H9 (cell line): ENCODE measurements at regions not wholly inside any gene's neighbourhood (a gene's known extent, or its start where the extent isn't known, plus 50 kb on each side); places are given as distances from the start of the nearest gene placed in this dataset.

ENCODE experiments used
- DNase-seq: peaks from one replicate; pipeline ENCODE4 v3.0.0-alpha.2; 2017
- H2AFZ ChIP-seq: one replicate; pipeline ENCODE4 v1.6.1; 2013; ENCODE audit warnings: mild to moderate bottlenecking, low read length, control low read depth, moderate library complexity
- H2AK5ac ChIP-seq: 2 replicates; pipeline ENCODE4 v1.6.1; 2013; ENCODE audit warnings: low read length, control low read depth, mixed read lengths; ENCODE audit not compliant: insufficient read length
- H2BK120ac ChIP-seq: one replicate; pipeline ENCODE4 v1.6.1; 2013; ENCODE audit warnings: low read depth, mild to moderate bottlenecking, low read length, control low read depth, inconsistent platforms; ENCODE audit not compliant: poor library complexity, severe bottlenecking
- H2BK12ac ChIP-seq: 2 replicates; pipeline ENCODE4 v1.6.1; 2013; ENCODE audit warnings: low read length, control low read depth, mixed read lengths, low read depth; ENCODE audit not compliant: insufficient read length
- H2BK15ac ChIP-seq: 2 replicates; pipeline ENCODE4 v1.6.1; 2013; ENCODE audit warnings: low read depth, low read length, control low read depth
- H2BK20ac ChIP-seq: one replicate; pipeline ENCODE4 v1.6.1; 2013; ENCODE audit warnings: low read depth, mild to moderate bottlenecking, low read length, control low read depth, inconsistent platforms; ENCODE audit not compliant: poor library complexity, severe bottlenecking
- H2BK5ac ChIP-seq: 2 replicates; pipeline ENCODE4 v1.6.1; 2013; ENCODE audit warnings: low read length, control low read depth, mixed read lengths; ENCODE audit not compliant: insufficient read length
- H3K14ac ChIP-seq: 2 replicates; pipeline ENCODE4 v1.6.1; 2013; ENCODE audit warnings: low read length, control low read depth; ENCODE audit not compliant: insufficient read depth
- H3K18ac ChIP-seq: 2 replicates; pipeline ENCODE4 v1.6.1; 2013; ENCODE audit warnings: low read depth, mild to moderate bottlenecking, mixed read lengths, low read length, control low read depth; ENCODE audit not compliant: insufficient read length
- H3K23ac ChIP-seq: 2 replicates; pipeline ENCODE4 v1.6.1; 2013; ENCODE audit warnings: low read length, control low read depth, mixed read lengths, low read depth; ENCODE audit not compliant: insufficient read length
- H3K23me2 ChIP-seq: 2 replicates; pipeline ENCODE4 v1.6.1; 2013; ENCODE audit warnings: low read depth, mild to moderate bottlenecking, mixed read lengths, low read length, control low read depth; ENCODE audit not compliant: insufficient read length, poor library complexity, severe bottlenecking
- H3K27ac ChIP-seq: 2 replicates; pipeline ENCODE4 v1.5.1; 2013; ENCODE audit warnings: low read length, control low read depth, mixed read lengths, low read depth; ENCODE audit not compliant: insufficient read length
- H3K27me3 ChIP-seq: 2 replicates; pipeline ENCODE4 v1.6.1; 2013; ENCODE audit warnings: low read length, control low read depth, inconsistent platforms; ENCODE audit not compliant: insufficient read depth
- H3K4ac ChIP-seq: 2 replicates; pipeline ENCODE4 v1.6.1; 2013; ENCODE audit warnings: low read depth, mild to moderate bottlenecking, control low read depth, inconsistent platforms, low read length, moderate library complexity
- H3K4me1 ChIP-seq: 2 replicates; pipeline ENCODE4 v1.6.1; 2013; ENCODE audit warnings: low read length, control low read depth, inconsistent platforms; ENCODE audit not compliant: insufficient read depth
- H3K4me2 ChIP-seq: 2 replicates; pipeline ENCODE4 v1.6.1; 2013; ENCODE audit warnings: low read length, control low read depth, mixed read lengths; ENCODE audit not compliant: insufficient read length, insufficient read depth
- H3K56ac ChIP-seq: 2 replicates; pipeline ENCODE4 v1.6.1; 2013; ENCODE audit warnings: low read depth, mild to moderate bottlenecking, mixed read lengths, low read length, control low read depth; ENCODE audit not compliant: insufficient read length
- H3K79me1 ChIP-seq: 2 replicates; pipeline ENCODE4 v1.6.1; 2013; ENCODE audit warnings: low read depth, mild to moderate bottlenecking, moderate library complexity, low read length, control low read depth, inconsistent platforms; ENCODE audit not compliant: insufficient read depth, poor library complexity, severe bottlenecking
- H3K79me2 ChIP-seq: 2 replicates; pipeline ENCODE4 v1.6.1; 2013; ENCODE audit warnings: low read length, control low read depth, inconsistent platforms; ENCODE audit not compliant: insufficient read depth
- H3K9ac ChIP-seq: 2 replicates; pipeline ENCODE4 v1.6.1; 2013; ENCODE audit warnings: low read length, control low read depth, mixed read lengths; ENCODE audit not compliant: insufficient read length; ENCODE audit errors: extremely low read depth
- H3K9me3 ChIP-seq: one replicate; pipeline ENCODE4 v1.6.1; 2013; ENCODE audit warnings: low read depth, low read length, inconsistent platforms; ENCODE audit not compliant: control insufficient read depth
- H3T11ph ChIP-seq: one replicate; pipeline ENCODE4 v1.6.1; 2013; ENCODE audit warnings: mild to moderate bottlenecking, low read length, control low read depth, inconsistent platforms
- H4K20me1 ChIP-seq: one replicate; pipeline ENCODE4 v1.6.1; 2013; ENCODE audit not compliant: control insufficient read depth, insufficient read length, insufficient read depth
- H4K5ac ChIP-seq: 2 replicates; pipeline ENCODE4 v1.6.1; 2013; ENCODE audit warnings: low read depth, mild to moderate bottlenecking, mixed read lengths, low read length, control low read depth; ENCODE audit not compliant: insufficient read length
- H4K8ac ChIP-seq: replicated peaks from 2 replicates; pipeline ENCODE4 v1.6.1; 2013; ENCODE audit warnings: low read length, control low read depth, mixed read lengths, low read depth; ENCODE audit not compliant: insufficient read length
- H4K91ac ChIP-seq: 2 replicates; pipeline ENCODE4 v1.6.1; 2013; ENCODE audit warnings: low read depth, mild to moderate bottlenecking, moderate library complexity, mixed read lengths, low read length, control low read depth; ENCODE audit not compliant: insufficient read length
- H3K27ac Mint-ChIP-seq, 3 experiments: 2 replicates in 2 of 3; 3 replicates in 1 of 3; pipeline ENCODE4 v1.8.0; 2020 to 2021; ENCODE audit warnings: mixed read lengths in 3 of 3, mild to moderate bottlenecking in 1 of 3, moderate library complexity in 1 of 3
- H3K27me3 Mint-ChIP-seq: 2 replicates; pipeline ENCODE4 v1.8.0; 2021; ENCODE audit warnings: low read depth, mild to moderate bottlenecking, moderate library complexity, mixed read lengths
- H3K36me3 Mint-ChIP-seq, 3 experiments: 2 replicates in 2 of 3; 3 replicates in 1 of 3; pipeline ENCODE4 v1.8.0; 2020 to 2021; ENCODE audit warnings: low read depth in 3 of 3, mixed read lengths in 3 of 3; ENCODE audit not compliant: insufficient read depth in 1 of 3
- H3K4me1 Mint-ChIP-seq, 2 experiments: 2 replicates each; pipeline ENCODE4 v1.8.0; 2020; ENCODE audit warnings: mixed read lengths in 2 of 2
- H3K4me3 Mint-ChIP-seq, 2 experiments: 2 replicates in 1 of 2; 3 replicates in 1 of 2; pipeline ENCODE4 v1.8.0; 2020 to 2021; ENCODE audit warnings: mild to moderate bottlenecking in 2 of 2, mixed read lengths in 2 of 2, moderate library complexity in 1 of 2
- H3K9me3 Mint-ChIP-seq, 2 experiments: 2 replicates in 1 of 2; 3 replicates in 1 of 2; pipeline ENCODE4 v1.8.0; 2020; ENCODE audit warnings: mild to moderate bottlenecking in 2 of 2, mixed read lengths in 2 of 2, moderate library complexity in 1 of 2
- CTCF ChIP-seq: fragments of 200-600 bp; sonication (generic); conservative IDR thresholded peaks from 3 replicates; pipeline ENCODE4 v1.8.0; 2021; ENCODE audit warnings: antibody characterized with exemption, mild to moderate bottlenecking
- WGBS: extraction: QIAGEN DNeasy Blood & Tissue Kit; methylation state at CpG from one replicate; pipeline ENCODE4 v1.1.7; 2013; ENCODE audit warnings: missing lambda C conversion rate, low lambda C conversion rate, mixed read lengths; ENCODE audit not compliant: insufficient read length; ENCODE audit errors: extremely low coverage; 5-methylcytosine and 5-hydroxymethylcytosine counted together

GRCh38 chr6:97969065-97969464 is 686.0 kb upstream of the MMS22L start:
- no peak overlapping the region for H3K4me2 ChIP-seq
- H2BK120ac ChIP-seq, result no peak overlapping the region
- H3K27me3 ChIP-seq, result no peaks in the 10 kb centered on the region
- H2AFZ ChIP-seq, result no peak overlapping the region
- H2BK15ac ChIP-seq, result no peak overlapping the region
- Mint-ChIP-seq H3K27me3 (no peaks in the 10 kb centered on the region), H3K4me3 (no peak overlapping the region), H3K4me1 (peaks cover 5 to 7% of the 10 kb centered on the region in 2 experiments), H3K36me3 (peaks cover 0 to 21% (median 1%) of the 10 kb centered on the region in 3 experiments; a peak in 2 of 7 replicates), H3K9me3 (0 out of 5 replicates have a peak, but pooled peaks cover 0 to 2% of the 10 kb centered on the region in 2 experiments), H3K27ac (no peak overlapping the region; a peak in 1 of 7 replicates)
- no CpG with 5 or more reads among the region's 1 CpG for WGBS
- no peak overlapping the region for H3K23ac ChIP-seq
- no peaks in the 10 kb centered on the region for H3K9me3 ChIP-seq
- H4K20me1 ChIP-seq, result no peaks in the 10 kb centered on the region
- no peaks in the 10 kb centered on the region for H3K79me2 ChIP-seq
- H2BK20ac ChIP-seq, result no peak overlapping the region
- no peak overlapping the region for H3K56ac ChIP-seq
- no peak for DNase-seq
- H3K79me1 ChIP-seq, result no peaks in the 10 kb centered on the region
- no peak overlapping the region for H2BK5ac ChIP-seq
- no peak overlapping the region for H3K4ac ChIP-seq
- no peak overlapping the region for H3K27ac ChIP-seq
- H4K8ac ChIP-seq, result no peak overlapping the region
- no peak for TF ChIP-seq CTCF
- H3K9ac ChIP-seq, result no peak overlapping the region
- no peaks in the 10 kb centered on the region for H3K4me1 ChIP-seq
- no peak overlapping the region for H3K18ac ChIP-seq
- H2AK5ac ChIP-seq, result no peak overlapping the region
- H4K5ac ChIP-seq, result no peak overlapping the region
- H3K23me2 ChIP-seq, result no peaks in the 10 kb centered on the region
- H2BK12ac ChIP-seq, result no peak overlapping the region
- no peak overlapping the region for H3T11ph ChIP-seq
- no peak overlapping the region for H4K91ac ChIP-seq
- no peak overlapping the region for H3K14ac ChIP-seq
